ENCODE measurements at regions not wholly inside any gene's neighbourhood (a gene's known extent, or its start where the extent isn't known, plus 50 kb on each side); places are given as distances from the start of the nearest gene placed in this dataset.

GRCh38 chr2:172200495-172201085 is 97.9 kb upstream of the DLX2 start:
- DNase-seq (ENCODE audit: extremely low read depth, low read depth, low spot score), result no peak

GRCh38 chr2:172204309-172204708 is 101.6 kb upstream of the DLX2 start:
- no peak for DNase-seq (ENCODE audit: extremely low read depth, low read depth, low spot score)

GRCh38 chr2:172204762-172205161 is 102.1 kb upstream of the DLX2 start:
- DNase-seq (ENCODE audit: extremely low read depth, low read depth, low spot score), result no peak

- no peak for DNase-seq (ENCODE audit: extremely low read depth, low read depth, low spot score)
Measured at GRCh38 chr2:172205292-172205691, 102.6 kb upstream of the DLX2 start.

- DNase-seq (ENCODE audit: extremely low read depth, low read depth, low spot score), result no peak
Measured at GRCh38 chr2:172207911-172208310, 105.2 kb upstream of the DLX2 start.

GRCh38 chr2:172208791-172209325 is 106.2 kb upstream of the DLX2 start:
- no peak for DNase-seq (ENCODE audit: extremely low read depth, low read depth, low spot score)

- no peak for DNase-seq (ENCODE audit: extremely low read depth, low read depth, low spot score)
Measured at GRCh38 chr2:172210599-172210998, 107.9 kb upstream of the DLX2 start.

- DNase-seq (ENCODE audit: extremely low read depth, low read depth, low spot score), result no peak
Measured at GRCh38 chr2:172211512-172211911, 108.8 kb upstream of the DLX2 start.

GRCh38 chr2:172213116-172213860 is 110.6 kb upstream of the DLX2 start:
- no peak for DNase-seq (ENCODE audit: extremely low read depth, low read depth, low spot score)

GRCh38 chr2:172214252-172214651 is 111.6 kb upstream of the DLX2 start:
- DNase-seq (ENCODE audit: extremely low read depth, low read depth, low spot score), result no peak

GRCh38 chr2:172215172-172215935 is 112.7 kb upstream of the DLX2 start:
- DNase-seq (ENCODE audit: extremely low read depth, low read depth, low spot score), result no peak

GRCh38 chr2:172215936-172216335 is 113.2 kb upstream of the DLX2 start:
- no peak for DNase-seq (ENCODE audit: extremely low read depth, low read depth, low spot score)

GRCh38 chr2:172216477-172216876 is 113.8 kb upstream of the DLX2 start:
- DNase-seq (ENCODE audit: extremely low read depth, low read depth, low spot score), result no peak

GRCh38 chr2:172219201-172219600 is 116.5 kb upstream of the DLX2 start:
- no peak for DNase-seq (ENCODE audit: extremely low read depth, low read depth, low spot score)

- no peak for DNase-seq (ENCODE audit: extremely low read depth, low read depth, low spot score)
Measured at GRCh38 chr2:172220121-172220520, 117.4 kb upstream of the DLX2 start.

GRCh38 chr2:172223601-172224054 is 120.9 kb upstream of the DLX2 start:
- DNase-seq (ENCODE audit: extremely low read depth, low read depth, low spot score), result no peak

- DNase-seq (ENCODE audit: extremely low read depth, low read depth, low spot score), result no peak
Measured at GRCh38 chr2:172225786-172226185, 123.1 kb upstream of the DLX2 start.

- DNase-seq (ENCODE audit: extremely low read depth, low read depth, low spot score), result no peak
Measured at GRCh38 chr2:172226244-172227061, 123.8 kb upstream of the DLX2 start.

- DNase-seq (ENCODE audit: extremely low read depth, low read depth, low spot score), result no peak
Measured at GRCh38 chr2:172227719-172228118, 125.0 kb upstream of the DLX2 start.

- no peak for DNase-seq (ENCODE audit: extremely low read depth, low read depth, low spot score)
Measured at GRCh38 chr2:172228177-172228808, 125.6 kb upstream of the DLX2 start.
